Activated CD4-positive, CD25-positive, alpha-beta regulatory T cell treated with anti-CD3 and anti-CD28 coated beads, Interleukin-2, amount 50 U/mL, for 24 hours (primary cell): ENCODE measurements at regions not wholly inside any gene's neighbourhood (a gene's known extent, or its start where the extent isn't known, plus 50 kb on each side); places are given as distances from the start of the nearest gene placed in this dataset.

ENCODE experiments used
- ATAC-seq, 2 donors: fragments of 150-1000 bp; cut with Tn5 transposase; one replicate each; pipeline ENCODE4 v1.10.0; 2021; ENCODE audit warnings: mild to moderate bottlenecking in 1 of 2, moderate library complexity in 1 of 2

GRCh38 chr1:91575909-91576519 lies 75.4 kb downstream of the CDC7 start:
- no peak for ATAC-seq

GRCh38 chr1:91578320-91579109 lies 77.9 kb downstream of the CDC7 start:
- ATAC-seq, result no peak

DNA sequence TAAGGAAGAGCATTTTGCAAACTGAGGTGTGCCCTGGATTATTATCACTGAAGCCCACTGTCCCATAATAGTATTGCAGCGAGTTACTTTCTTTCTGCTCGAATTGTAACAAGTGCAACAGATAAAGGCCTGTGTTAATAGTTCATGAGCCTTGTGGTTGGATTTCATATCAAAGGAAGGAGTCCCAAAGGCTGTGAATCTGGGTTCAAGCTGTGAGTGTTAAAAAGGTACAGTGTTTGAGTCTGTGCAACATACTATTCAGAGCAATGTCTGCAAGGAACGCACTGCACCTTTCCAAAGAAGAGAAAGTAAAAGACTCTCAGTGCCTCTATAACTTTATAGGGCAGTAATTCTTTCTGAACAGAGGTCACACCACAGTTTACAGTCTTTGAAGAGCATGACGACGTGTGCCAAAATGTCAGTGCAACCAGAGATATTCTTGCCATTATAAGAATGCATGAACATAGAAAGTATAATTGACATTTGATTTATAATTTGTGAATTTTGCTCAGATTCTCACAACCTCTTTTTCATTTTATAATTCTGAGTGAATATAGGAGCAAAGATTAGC lies 79.1 kb downstream of the CDC7 start:
- ATAC-seq, result no peak

GRCh38 chr1:91582431-91582921 lies 81.8 kb downstream of the CDC7 start:
- no peak for ATAC-seq

GRCh38 chr1:91583326-91583755 lies 82.7 kb downstream of the CDC7 start:
- no peak for ATAC-seq

DNA sequence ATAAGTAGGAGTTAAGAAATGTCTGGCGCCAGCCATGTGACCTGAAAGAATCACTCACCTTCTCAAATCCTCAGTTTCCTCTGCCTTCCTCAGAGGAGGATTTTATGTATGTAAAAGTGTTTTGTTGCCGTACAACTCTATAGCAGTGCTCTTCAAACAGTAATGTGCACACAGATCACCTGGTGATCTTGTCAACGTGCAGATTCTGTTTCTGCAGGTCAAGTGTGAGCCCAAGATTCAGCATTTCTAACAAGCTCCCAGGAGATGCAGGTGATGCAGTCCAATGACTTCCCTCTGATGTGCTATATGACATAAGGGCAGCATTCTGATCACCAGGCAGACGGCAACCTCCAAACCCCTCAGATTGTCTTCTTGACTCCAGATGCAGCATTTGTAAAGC lies 83.7 kb downstream of the CDC7 start:
- ATAC-seq, result no peak

- no peak for ATAC-seq
Observed at GRCh38 chr1:91584878-91585277, 84.2 kb downstream of the CDC7 start.

GRCh38 chr1:91585502-91585901 lies 84.9 kb downstream of the CDC7 start:
- ATAC-seq, result no peak

DNA sequence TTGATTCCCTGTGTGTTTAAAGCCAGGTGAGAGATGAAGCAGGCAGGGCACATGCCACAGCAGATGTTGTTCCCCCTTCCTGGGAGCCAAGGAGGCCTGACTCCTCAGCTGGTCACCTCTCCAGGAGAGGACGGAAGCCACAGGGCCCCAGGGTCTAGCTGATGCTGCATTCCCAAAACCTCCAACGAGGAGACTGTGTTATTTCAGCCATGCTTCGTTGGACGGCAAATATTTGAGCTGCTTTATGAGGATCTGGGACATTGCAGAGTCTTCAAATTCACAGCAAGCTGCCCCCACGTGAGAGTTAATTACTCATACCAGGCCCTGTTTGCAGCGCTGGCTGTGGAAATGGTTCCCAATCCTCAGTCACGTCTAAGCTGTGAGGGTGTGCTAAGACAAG lies 85.3 kb downstream of the CDC7 start:
- ATAC-seq, result no peak

DNA sequence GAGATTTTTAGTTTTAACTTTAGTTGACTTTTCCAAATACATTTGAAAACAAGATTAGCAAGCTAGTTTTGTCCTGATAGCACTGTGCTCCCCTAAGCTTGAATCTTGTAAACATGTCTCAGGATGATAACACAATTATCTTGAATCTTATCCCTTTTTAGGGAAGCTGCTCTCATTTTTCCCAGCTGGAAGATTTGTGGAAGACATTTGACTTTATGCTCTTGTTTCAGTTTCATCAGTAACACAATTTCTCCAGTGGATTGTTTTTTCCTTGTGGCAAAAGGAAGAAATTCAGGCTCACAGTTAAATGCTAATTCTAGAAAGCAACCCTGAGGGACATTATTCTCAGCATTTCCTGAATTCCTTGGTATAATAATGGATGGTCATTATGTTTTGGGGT lies 88.8 kb downstream of the CDC7 start:
- ATAC-seq, result no peak

GRCh38 chr1:91591175-91591974 lies 90.7 kb downstream of the CDC7 start:
- ATAC-seq, result peak; percentile 25 to 30

GRCh38 chr1:91592716-91593477 lies 92.2 kb downstream of the CDC7 start:
- ATAC-seq, result no peak

- no peak for ATAC-seq
Observed at GRCh38 chr1:91594383-91595055, 93.9 kb downstream of the CDC7 start.

DNA sequence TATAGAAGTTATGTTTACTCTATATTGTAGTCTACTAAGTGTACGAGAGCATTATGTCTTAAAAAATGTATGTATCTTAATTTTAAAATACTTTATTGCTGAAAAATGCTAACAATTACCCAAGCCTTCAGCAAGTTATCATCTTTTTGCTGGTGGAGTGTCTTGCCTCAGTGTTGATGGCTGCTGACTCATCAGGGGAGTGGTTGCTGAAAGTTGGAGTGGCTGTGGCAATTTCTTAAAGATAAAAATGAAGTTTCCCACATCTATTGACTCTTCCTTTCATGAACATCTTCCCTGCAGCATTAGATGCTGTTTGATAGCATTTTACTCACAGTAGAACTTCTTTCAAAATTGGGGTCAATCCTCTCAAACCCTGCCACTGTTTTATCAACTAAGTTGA lies 95.8 kb downstream of the CDC7 start:
- no peak for ATAC-seq

GRCh38 chr1:91597215-91597614 lies 96.6 kb downstream of the CDC7 start:
- no peak for ATAC-seq

DNA sequence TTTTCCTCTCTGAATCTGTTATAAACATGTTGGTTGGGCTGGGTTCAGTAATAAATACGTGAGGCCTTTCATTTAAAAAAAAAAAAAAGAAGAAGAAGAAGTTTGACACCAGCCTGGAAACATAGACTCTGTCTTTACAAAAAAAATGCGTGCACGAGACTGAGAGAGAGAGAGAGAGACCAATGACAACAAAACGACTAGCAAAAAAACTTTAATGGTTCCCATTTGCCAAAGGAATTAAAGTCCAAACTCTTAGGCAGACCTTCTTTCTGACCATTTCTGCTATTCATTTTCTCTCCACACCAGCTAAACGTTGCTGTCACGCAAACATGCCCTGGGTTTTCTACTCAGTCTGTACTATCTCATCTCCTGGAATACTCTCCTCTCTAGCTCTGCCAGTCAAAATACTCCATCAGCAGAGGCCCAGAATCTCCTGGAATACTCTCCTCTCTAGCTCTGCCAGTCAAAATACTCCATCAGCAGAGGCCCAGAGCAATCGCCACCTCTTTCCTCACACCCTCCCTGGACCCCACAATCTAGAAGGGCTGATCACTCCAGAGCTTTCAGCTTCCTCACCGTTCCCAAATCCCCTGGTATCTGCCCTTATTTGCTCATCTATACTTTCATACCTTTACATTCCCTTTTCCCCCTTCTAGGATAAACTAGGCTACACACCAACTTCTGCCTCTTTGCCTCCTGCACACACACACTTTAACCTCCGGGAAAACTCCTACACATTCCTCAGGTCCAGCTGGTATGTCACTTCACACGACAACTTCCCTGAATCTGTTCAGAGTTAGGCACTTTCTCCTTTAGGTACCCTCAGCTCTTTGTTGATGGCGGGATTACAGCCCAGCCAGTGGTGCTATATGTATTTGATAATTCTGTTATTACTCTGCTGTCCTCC lies 100.0 kb downstream of the CDC7 start:
- no peak for ATAC-seq

DNA sequence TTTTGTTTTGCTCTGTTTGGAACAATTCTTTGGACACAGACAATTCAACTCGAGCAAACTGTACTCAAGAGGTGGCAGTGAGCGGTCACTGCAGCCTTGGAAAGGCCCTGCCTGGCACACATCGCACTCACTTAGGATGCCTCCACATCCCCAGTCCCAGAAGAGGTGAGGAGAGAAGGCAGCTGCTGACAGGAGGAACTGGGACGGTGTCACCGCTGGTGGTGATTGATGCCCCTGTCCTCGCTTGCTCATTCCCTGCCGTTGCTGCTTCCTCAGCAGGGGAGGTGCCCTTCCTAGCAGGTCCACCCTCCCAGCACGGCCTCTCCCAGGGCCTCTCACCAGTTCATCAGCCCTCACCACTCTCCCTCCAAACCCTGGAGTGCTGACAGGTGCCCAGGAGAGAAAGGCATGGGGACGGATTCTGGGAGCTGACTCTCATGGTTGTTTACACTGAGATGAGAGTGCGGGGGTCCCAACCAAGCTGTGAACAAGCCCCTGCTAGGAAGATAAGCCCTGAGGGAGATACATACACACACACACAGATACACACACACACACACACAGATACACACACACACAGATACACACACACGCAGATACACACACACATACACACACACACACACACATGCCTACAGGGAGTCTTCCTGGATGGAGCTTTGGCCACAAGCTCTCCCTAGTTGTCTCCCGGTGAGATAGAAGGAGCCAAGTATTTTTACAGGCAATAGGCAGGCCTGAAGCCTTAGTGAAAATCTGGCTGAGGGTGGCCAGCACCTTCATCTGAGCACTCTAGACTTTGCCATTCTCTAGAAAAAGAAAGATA lies 101.1 kb downstream of the CDC7 start:
- ATAC-seq, result no peak

DNA sequence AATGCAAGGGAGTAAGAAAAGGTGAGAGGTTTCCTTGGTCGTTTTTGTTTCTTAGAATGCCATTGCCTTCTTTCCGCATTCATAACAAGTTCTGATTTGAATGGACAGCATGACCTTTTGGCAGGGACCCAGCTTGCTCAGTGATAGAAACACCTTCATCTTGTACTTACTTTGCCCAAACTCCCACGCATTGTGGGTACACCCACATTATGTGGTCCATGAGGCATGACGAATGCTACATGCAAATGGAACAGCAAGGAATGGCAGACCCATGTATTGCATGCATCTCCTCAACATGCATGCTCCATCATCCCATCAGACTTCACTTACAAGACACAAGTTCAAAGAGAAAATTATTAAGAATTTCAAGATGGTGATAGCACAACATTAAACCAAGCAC lies 102.8 kb downstream of the CDC7 start:
- ATAC-seq, result no peak

DNA sequence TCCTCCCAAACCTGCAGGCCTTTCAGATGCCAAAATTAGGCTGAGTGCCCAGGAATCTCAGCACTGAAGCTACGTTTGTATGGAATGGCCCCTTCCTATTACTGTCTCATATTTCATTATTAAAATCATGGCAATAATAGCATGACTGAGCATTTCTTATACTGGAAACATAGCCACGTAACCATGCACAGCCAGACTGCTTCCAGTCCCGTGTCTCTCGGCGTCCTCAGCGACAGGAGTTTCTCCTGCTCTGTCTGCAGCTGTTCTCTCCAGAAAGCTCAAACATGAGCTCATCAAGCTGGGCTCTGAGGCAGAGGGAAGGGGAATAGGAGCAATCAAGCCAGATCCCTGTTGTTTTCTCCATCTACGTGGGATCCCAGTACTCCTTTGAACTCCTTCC lies 104.0 kb downstream of the CDC7 start:
- no peak for ATAC-seq

GRCh38 chr1:91605566-91605965 lies 104.9 kb downstream of the CDC7 start:
- no peak for ATAC-seq
